ENCODE measurements at regions not wholly inside any gene's neighbourhood (a gene's known extent, or its start where the extent isn't known, plus 50 kb on each side); places are given as distances from the start of the nearest gene placed in this dataset.

- Mint-ChIP-seq H3K27ac (no peak overlapping the region), H3K9me3 (no peaks in the 10 kb centered on the region; a peak in 1 of 5 replicates), H3K4me1 (peaks cover 12 to 18% of the 10 kb centered on the region in 2 experiments), H3K27me3 (ENCODE audit: low read depth) (peaks cover 36% of the 10 kb centered on the region), H3K4me3 (no peak overlapping the region), H3K36me3 (ENCODE audit: insufficient read depth in 1 of 3, low read depth in 3 of 3) (no peaks in the 10 kb centered on the region)
- no peak overlapping the region for H2BK15ac ChIP-seq (ENCODE audit: low read depth, low read length)
- DNase-seq = no peak
- H2BK5ac ChIP-seq (ENCODE audit: insufficient read length, low read length) = no peak overlapping the region
- H3K27me3 ChIP-seq (ENCODE audit: insufficient read depth, low read length) = peaks cover 2% of the 10 kb centered on the region; the same call in 1 of the 2 replicates
- no peak overlapping the region for H3K4me2 ChIP-seq (ENCODE audit: insufficient read depth, insufficient read length, low read length)
- H3K23me2 ChIP-seq (ENCODE audit: insufficient read length, low read depth, low read length, poor library complexity, severe bottlenecking) = no peaks in the 10 kb centered on the region
- H3T11ph ChIP-seq (ENCODE audit: low read length) = no peak overlapping the region
- WGBS (ENCODE audit: extremely low coverage, insufficient read length, low lambda C conversion rate) = no CpG with 5 or more reads among the region's 4 CpGs
- no peak overlapping the region for H3K9ac ChIP-seq (ENCODE audit: extremely low read depth, insufficient read length, low read length)
- H2BK20ac ChIP-seq (ENCODE audit: low read depth, low read length, poor library complexity, severe bottlenecking) = no peak overlapping the region
- H3K9me3 ChIP-seq (ENCODE audit: control insufficient read depth, low read depth, low read length) = no peaks in the 10 kb centered on the region
- no peak overlapping the region for H3K14ac ChIP-seq (ENCODE audit: insufficient read depth, low read length)
- H4K8ac ChIP-seq (replicated peaks; ENCODE audit: insufficient read length, low read depth, low read length) = no peak overlapping the region
- no peak overlapping the region for H2AK5ac ChIP-seq (ENCODE audit: insufficient read length, low read length)
- no peak overlapping the region for H2AFZ ChIP-seq (ENCODE audit: low read length)
- no peaks in the 10 kb centered on the region for H3K4me1 ChIP-seq (ENCODE audit: insufficient read depth, low read length)
- no peaks in the 10 kb centered on the region for H4K20me1 ChIP-seq (ENCODE audit: control insufficient read depth, insufficient read depth, insufficient read length)
- H3K79me1 ChIP-seq (ENCODE audit: insufficient read depth, low read depth, low read length, poor library complexity, severe bottlenecking) = no peaks in the 10 kb centered on the region
- H3K18ac ChIP-seq (ENCODE audit: insufficient read length, low read depth, low read length) = no peak overlapping the region
- H3K23ac ChIP-seq (ENCODE audit: insufficient read length, low read depth, low read length) = no peak overlapping the region
- H2BK120ac ChIP-seq (ENCODE audit: low read depth, low read length, poor library complexity, severe bottlenecking) = no peak overlapping the region
- no peak for TF ChIP-seq CTCF (conservative IDR thresholded peaks at IDR 0.05)
- H4K91ac ChIP-seq (ENCODE audit: insufficient read length, low read depth, low read length) = no peak overlapping the region
- no peak overlapping the region for H3K4ac ChIP-seq (ENCODE audit: low read depth, low read length)
- no peak overlapping the region for H2BK12ac ChIP-seq (ENCODE audit: insufficient read length, low read depth, low read length)
- no peaks in the 10 kb centered on the region for H3K79me2 ChIP-seq (ENCODE audit: insufficient read depth, low read length)
- no peak overlapping the region for H3K56ac ChIP-seq (ENCODE audit: insufficient read length, low read depth, low read length)
- no peak overlapping the region for H3K27ac ChIP-seq (ENCODE audit: insufficient read length, low read depth, low read length)
- H4K5ac ChIP-seq (ENCODE audit: insufficient read length, low read depth, low read length) = no peak overlapping the region
Observed at GRCh38 chr10:61840403-61840802, 61.1 kb upstream of the ARID5B start.
